Midbrain (tissue), 1 donor: ENCODE measurements at regions not wholly inside any gene's neighbourhood (a gene's known extent, or its start where the extent isn't known, plus 50 kb on each side); places are given as distances from the start of the nearest gene placed in this dataset.

Source experiments
- DNase-seq: peaks from one replicate; lab custom pipeline; 2025; lab: John Stamatoyannopoulos, UW

- no peak for DNase-seq
These were observed 82.4 kb upstream of the NTRK2 start for GRCh38 chr9:84587153-84587552.

GRCh38 chr9:84589542-84589941, 80.0 kb upstream of the NTRK2 start:
- DNase-seq: no peak

GRCh38 chr9:84590706-84591105, 78.8 kb upstream of the NTRK2 start:
- no peak for DNase-seq

- no peak for DNase-seq
These were observed 76.6 kb upstream of the NTRK2 start for GRCh38 chr9:84592918-84593317.

- DNase-seq: no peak
These were observed 76.2 kb upstream of the NTRK2 start for GRCh38 chr9:84593352-84593751.

GRCh38 chr9:84597131-84597530, 72.4 kb upstream of the NTRK2 start:
- no peak for DNase-seq

GRCh38 chr9:84598921-84599636, 70.5 kb upstream of the NTRK2 start:
- DNase-seq: no peak

- DNase-seq: no peak
These were observed 68.8 kb upstream of the NTRK2 start for GRCh38 chr9:84600739-84601138.

- no peak for DNase-seq
These were observed 65.3 kb upstream of the NTRK2 start for GRCh38 chr9:84604223-84604622.

GRCh38 chr9:84609779-84610178, 59.8 kb upstream of the NTRK2 start:
- DNase-seq: no peak

- DNase-seq: no peak
These were observed 56.1 kb upstream of the NTRK2 start for GRCh38 chr9:84613431-84613830.

- no peak for DNase-seq
These were observed 54.0 kb upstream of the NTRK2 start for GRCh38 chr9:84615544-84615943.

- DNase-seq: no peak
These were observed 52.0 kb upstream of the NTRK2 start for GRCh38 chr9:84617411-84618029.
